HG03565 (cell line): ENCODE measurements at regions not wholly inside any gene's neighbourhood (a gene's known extent, or its start where the extent isn't known, plus 50 kb on each side); places are given as distances from the start of the nearest gene placed in this dataset.

ENCODE experiments used
- ATAC-seq: cut with Tn5 transposase; IDR thresholded peaks from one replicate; pipeline ENCODE4 v1.9.1; 2021; ENCODE audit warnings: mild to moderate bottlenecking, moderate library complexity; ENCODE audit not compliant: unreplicated experiment

DNA sequence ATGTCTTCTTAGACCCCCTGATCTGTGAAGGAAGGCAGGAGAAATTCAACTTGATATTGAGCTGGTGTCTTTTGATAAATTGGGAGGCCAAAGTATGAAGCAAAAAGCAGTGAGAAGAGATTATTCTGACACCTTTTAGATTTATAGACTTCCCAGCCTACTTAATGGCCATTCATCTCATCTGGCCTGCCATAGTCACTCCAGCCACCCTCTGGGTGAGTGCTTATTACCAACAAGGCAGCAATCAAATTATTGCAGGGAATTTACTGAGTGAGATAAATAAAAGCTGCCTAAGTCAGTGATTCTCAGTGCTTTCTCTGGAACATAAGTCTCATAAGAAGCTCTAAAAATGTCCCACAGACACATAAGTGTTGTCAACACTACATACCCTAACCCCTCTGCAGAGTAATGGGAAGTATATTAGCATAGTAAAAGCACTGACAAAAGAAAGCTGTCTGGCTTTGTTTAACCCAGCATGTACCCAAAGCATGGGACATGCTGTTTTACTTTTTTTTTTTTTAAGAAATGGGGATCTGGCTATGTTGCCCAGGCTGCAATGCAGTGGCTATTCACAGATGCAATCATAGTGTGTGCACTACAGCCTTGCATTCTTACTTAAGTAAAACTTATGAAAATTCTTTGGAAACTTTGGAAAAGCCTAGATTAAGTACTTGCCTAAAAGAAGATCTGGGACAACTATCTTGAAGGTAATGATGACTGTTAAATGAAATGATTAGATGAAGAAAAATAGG lies 725.3 kb downstream of the TUSC7 start:
- no peak for ATAC-seq

DNA sequence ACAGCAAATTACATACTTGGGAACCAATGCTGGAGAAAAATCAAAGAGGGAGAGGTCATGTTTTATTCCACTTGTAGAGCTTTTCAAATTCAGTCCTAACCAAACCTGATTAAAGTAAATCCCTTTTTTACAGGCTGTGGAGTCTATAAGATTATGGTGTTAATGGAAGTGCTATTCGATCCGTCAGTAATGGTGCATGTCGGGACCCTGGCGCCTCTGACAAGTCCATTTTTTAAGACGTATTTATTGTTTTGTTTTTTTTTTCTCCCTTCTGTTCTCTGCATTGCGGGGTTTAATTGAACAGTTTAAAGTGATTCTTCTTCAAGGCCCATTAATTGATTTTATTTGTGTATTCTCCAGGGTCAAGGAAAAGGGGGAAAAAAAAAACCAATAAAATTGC lies 725.9 kb downstream of the TUSC7 start:
- ATAC-seq, result no peak

DNA sequence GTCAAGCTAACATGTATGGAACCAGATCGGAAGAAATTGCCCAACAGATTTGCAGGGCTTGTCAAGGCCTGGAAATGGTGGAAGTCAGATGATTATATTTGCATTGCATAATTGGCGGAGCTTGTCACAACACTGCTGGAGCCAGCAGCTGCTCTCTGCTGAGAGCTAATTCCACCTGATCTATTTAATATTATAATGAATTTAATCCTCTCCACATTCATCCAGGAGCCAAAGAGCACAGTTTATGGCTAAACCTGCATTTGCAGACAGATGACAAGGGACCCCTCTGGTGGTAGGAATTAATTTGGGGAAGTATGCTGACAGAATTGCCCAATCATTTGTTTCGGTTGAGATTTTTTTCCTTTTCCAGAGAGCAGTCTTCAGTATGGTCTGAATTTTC lies 730.2 kb downstream of the TUSC7 start:
- no peak for ATAC-seq

DNA sequence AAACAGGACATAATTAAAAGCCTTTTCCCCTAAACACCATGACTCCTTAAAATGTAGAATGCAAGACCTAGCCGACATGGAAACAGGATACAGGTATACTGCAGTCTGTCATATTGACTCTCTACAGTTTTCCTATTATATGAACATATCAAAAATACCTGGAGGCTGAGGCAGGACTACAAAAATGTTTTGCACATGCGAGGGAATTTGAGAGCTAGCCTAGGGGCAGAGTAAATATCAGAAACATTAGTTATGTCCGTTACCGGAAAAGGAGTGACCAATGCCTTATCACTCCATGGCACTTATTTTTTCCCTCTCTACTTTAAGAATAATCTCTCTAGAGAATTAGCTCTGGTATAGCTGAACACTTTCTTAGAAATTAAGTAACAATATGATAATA lies 732.3 kb downstream of the TUSC7 start:
- ATAC-seq, result no peak

DNA sequence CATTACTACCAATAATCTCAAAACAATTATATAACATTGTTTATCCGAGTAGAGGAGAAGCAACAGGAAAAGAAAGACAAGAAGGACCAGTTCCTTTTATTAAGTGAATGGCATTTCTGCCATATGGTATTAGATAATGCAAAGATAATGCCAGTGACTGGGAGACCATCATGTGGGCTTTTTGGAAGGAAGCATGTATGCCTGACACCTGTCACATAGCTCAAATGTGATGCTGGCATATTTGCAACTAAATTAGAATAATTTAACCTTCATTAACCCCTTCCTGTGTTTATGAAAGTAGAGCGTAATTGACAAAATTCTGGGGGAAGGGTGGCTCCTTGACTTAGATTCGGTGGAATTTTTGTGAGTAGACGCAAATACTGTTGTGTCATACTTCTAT lies 733.0 kb downstream of the TUSC7 start:
- ATAC-seq, result no peak

DNA sequence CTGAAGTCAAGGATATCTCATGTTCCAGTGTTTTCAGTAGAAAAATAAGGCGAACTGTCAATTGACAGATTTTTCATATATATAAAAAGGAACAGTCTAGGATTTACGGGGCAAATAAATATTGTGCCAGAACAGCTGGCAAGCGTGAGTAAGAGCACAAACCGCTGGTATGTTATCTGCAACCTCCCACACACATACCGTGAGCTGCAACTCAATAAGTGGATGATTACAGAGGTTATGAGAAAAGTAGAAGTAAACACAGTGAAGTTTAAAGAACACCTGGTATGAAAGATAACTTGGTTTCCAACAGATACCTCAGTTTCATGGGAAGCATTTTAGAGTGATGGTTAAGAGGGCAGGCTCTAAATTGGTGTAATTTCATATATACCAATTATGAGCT lies 733.4 kb downstream of the TUSC7 start:
- ATAC-seq, result no peak

DNA sequence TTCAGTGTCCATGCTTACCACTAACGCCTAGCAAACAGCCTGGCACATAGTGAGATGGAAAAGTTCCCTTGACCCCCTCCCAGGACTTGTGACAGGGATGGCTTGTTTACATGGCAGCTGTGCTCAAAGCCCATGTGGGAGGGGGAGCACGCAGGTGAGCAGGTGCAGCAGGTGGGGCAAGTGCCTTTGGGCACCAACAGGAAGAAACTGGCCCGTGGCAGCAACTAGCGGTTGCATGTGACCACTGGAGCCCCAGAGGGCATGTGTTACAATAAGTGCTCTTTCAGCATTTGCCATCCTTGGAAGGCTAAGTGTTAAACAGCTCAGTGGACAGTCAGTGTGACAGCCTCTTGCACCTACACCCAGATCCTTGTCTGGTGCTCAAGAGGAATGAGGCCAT lies 734.6 kb downstream of the TUSC7 start:
- no peak for ATAC-seq

DNA sequence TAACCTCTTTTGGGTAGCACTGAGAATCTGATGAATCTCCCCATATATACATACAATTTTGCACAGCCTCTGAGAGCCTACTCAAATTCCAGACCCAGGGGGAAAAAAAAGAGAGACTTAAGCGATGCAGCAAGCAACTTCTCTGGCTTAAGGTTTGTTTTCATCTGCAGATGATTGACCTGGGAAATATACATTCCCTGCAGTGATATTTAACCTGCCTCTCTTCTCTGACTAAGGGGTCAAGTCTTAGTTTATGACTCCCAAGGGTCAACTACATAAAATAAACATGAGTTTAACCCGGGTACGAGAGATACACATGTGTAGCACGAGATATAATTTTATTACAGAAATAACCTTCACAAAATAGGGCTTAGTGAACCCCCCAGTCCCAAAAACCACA lies 737.8 kb downstream of the TUSC7 start:
- ATAC-seq, result no peak

DNA sequence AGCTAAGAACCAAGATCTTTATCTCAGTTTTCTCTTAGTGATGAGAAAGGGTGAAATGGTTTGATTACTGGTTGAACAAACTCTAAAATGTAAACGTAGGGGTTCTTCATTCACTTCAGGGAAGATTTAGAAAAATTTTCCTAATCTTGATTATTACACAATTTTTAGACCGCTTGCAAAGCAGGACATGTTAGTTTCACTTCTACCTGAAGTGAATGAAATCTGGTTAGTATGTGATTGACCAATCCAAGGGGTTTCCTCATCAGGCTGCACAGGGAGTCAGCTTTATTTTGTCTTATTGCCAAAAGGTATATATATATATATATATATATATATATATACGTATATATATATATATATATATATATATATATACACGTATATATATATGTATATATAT lies 740.4 kb downstream of the TUSC7 start:
- ATAC-seq, result no peak

DNA sequence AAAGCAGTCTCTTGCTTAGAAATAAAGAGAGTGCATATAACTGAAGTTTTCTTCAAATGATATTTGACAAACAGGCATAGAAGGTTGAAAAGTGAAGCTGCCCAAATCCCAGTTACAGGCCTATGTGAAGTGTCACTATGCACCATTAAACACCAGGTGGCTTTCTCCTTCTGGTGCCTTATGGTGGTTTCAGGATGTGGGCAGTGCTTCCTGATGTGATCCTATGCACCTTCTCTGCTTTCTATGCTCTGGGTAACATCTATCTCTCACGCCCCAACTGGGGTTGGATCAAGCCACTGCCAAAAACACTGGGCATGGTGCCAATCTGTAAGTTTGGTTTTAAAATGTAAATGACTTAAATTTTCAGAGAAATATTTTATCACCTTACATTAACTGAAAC lies 744.7 kb downstream of the TUSC7 start:
- no peak for ATAC-seq

DNA sequence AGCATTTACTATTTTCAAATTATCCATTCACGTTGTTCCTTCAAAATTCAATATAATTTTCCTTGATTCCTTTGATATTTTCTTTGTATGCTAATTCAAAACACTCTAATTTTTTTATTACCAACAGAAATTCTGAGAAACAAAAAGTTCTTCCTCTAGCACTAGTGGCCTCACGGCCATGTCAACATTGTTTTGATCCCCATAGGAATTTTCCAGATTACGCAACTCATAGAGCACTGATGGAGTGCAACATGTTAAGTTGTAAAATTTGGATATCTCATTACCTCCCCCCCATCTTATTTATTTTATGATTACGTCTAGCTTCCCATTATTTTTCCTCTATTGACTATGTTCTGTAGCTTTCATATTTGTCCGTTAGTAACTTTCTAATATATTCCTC lies 745.3 kb downstream of the TUSC7 start:
- no peak for ATAC-seq

DNA sequence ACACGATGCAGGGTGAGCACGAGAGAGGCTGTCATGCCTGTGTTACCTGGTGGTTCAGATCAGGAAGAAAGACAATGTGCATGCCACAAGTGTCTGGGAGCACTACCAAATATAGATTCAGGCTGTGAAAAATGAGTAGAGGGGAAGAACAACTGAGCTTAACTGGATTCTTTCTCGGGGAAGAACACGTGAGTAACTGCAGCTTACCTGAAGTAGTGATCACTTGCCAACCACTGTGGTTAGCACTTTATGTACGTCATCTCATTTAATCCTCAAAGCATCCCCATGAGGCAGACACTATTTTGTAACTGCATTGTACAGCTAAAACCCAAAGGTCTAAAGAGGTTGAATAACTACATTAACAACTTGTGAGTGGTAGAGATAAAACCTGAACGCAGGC lies 746.2 kb downstream of the TUSC7 start:
- no peak for ATAC-seq

DNA sequence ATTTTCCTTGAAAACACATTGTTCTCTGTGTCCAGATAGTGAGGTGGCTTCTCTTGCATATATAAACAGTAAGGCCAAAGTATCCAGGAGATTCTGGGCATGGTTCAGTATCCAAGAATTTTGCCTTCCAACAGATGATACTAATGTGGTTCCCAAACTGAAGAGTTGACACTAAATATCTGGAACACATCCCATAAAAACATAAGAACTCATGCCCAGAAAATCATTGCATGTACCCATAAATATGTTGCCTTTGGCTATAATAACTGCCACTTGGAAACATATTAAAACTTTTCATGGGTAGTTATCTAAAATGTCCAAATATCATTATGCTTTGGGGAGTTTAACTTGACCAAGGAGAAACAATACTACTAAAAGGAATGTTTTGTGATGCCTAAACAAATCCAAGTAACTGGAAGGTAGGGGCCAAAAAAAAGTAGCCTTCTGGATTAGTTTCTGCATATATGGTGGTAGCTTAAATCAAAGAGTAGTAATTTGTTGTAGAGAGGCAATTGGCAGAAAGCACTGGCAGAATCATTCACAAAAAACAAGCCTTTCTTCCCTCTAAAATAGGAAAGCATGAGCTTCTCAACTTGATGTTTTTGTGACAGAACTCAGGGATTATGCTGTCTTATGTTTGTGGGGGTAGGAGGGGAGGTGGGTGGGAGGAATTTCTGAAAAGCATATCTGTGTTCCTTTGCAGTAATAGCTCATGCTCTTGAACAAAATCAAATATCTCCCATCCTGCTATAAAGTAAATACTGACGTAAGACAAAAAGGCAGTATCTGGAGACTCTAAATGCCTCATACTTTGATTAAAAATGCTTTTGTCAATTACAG lies 753.9 kb downstream of the TUSC7 start:
- no peak for ATAC-seq

DNA sequence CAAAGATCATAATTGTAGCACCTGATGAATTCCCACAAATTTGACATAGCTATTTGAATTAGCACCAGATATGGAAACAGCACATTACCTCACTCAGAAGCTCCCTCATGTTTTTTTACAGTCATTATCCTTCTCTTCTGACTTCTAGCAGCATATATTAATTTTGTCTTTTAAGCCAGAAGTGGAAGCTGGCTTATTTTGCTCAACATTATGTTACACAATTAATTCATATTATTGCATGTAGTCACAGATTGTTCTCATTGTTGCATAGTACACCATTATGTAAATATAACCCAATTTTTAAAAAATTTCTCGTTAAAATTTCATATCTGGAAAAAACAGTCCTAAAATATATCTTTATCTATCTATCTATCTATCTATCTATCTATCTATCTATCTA lies 762.3 kb downstream of the TUSC7 start:
- ATAC-seq, result no peak

DNA sequence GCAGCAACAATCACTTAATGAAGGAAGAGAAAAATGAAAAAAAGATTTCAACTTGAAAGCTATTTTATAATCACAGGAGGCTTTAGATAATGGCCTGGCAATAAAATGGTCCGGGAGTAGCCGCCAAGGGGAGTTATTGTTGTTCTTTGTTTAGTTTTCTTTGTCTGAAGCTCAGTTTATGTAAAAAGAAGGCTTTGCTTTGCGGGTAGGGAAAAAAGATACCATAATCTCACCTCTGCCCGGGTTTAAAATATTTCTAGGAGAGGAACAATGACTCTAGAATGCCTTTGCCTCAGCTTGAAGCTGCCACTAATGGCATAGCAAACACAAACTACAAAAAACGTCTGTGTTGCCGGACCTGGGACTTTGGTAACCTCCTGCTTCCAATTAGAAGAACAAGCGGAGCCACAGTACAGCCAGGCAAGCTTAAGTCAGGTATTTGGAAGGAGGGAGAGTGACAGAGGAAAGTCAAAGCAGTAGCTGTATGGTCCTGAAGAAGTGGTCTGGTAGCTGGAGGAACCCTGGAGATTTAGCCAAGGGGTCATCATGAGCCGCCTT lies 764.5 kb downstream of the TUSC7 start:
- ATAC-seq, result no peak

DNA sequence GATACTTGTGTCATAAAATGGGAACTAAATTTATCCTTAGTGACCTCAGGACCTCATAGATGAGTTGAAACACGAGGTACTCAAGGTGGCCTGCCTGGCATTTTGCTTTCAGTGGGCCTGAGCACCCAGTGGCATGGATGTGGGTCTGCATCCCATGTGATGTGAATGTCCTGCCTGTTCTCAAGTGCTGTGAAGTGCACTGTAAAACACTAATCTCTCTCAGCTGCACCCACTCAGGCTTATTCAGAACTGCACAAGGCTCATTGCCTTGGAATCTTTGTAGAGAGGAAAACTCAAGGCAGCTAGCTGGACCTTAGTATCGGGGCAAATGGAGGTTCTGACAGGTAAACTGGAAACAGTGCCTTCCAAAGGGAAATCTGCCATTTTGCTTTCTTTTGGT lies 767.0 kb downstream of the TUSC7 start:
- ATAC-seq, result no peak

DNA sequence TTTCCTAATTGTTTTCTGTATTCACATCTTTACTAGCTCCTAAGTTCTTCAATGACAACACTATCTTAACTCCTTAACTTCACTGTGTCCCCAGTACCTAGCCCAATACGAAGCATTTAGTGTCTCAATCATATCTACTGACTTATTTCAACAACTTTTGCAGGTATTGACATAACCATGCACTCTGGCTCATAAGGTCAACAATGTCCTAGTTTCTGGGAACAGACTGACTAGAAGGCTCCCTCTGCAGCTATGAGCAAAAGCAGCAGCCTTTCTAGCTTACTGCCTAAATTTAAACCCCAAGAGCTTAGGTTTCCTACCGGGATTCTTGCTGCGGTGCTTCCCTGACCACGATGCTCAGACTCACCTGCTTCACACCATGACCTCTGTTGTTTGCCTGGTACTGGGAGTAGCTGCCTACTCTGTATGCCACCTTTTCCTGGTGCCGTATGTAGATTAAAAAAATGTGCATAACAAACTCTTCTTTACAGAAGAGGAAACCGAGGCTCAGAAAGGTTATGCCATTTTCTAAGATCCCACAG lies 767.7 kb downstream of the TUSC7 start:
- ATAC-seq, result no peak

DNA sequence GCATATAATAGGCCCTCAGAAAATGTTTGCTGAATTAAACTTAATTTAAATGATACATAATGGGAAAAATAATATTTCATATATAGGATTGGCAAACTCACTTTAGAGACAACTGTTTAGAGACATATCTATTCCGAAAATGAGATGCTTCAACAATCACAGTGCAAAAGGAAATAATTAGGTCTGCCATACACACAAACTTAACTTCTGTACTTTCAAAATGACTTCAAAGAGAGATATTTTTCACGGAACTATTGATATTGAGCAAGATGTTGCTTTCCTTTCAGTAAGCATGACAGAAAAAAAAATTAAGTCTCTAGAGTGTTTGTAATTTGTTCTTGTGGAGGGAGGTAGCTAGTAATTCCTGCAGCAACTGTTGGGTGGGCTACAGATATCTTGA lies 769.5 kb downstream of the TUSC7 start:
- peak; percentile 93 for ATAC-seq

DNA sequence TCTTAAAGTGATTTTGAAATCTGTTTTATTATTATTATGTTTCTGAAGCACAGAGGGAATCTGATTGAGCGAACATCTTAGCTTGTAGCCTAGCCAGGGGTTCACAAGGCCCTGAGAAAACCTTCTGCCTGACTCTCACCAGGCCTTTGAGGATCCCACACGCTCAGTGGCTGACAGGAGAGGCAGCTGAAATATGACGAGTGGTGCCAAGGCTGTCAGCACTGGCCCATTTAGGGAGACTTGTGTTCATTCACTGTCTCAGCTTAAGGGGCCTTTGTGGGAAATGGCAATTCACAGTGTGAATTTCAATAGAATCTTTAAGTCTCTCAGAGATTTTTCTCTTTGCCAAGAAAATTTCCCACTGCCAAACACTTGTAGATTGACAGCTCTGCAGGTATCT lies 770.9 kb downstream of the TUSC7 start:
- no peak for ATAC-seq

DNA sequence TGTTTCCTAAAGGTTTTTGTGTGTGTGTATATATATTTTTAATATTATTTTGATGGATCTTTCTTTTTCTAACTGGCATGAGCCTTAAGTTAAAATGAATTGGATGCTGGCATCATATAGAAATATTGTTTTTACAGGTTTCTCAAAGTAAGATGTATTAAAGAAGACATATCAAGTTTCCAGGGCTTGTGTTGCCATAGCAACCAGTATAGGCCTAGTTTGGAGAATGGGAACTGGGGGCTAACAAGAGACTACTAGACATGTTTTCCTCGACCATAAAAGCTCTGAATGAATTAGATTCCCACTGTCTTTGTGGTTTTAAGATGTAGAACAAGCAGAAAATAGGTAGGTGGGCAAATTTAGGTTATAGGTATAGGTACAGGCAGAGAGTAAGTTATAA lies 771.4 kb downstream of the TUSC7 start:
- ATAC-seq, result no peak

DNA sequence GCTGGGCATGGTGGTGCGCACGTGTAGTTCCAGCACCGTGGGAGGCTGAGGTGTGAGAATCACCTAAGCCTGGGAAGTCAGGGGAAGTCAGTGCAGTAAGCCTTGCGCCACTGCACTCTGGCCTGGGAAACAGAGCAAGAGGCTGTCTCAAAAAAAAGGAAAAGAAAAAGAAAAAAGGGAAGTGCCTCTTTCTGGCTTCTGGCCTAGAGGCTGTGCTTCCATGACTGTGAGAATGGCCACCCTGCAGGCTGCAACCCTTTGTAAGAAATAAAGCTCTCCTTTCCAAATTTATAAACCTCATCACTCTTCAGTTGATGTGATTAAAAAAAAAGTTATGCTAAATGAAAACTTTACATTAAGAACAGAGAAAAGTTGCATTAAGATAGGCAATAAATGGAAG lies 774.3 kb downstream of the TUSC7 start:
- no peak for ATAC-seq

DNA sequence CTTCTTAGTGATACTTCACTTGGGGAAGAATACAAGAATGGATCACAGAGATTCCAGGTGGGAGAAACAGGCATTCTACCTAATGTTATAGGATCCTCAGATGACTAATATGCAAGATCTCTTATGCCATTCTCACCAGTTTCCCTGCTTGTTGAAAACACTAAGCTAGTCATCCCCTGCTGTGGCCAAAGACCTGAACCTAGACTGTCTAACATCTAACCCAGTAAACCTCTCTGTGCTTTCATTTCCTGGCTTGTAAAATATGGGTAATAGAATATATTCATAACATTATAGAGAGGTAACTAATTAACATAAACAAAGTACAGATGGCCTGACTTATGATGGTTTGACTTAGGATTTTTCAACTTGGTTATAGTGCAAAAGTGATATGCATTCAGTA lies 776.3 kb downstream of the TUSC7 start:
- ATAC-seq, result no peak
